ENCODE measurements at regions not wholly inside any gene's neighbourhood (a gene's known extent, or its start where the extent isn't known, plus 50 kb on each side); places are given as distances from the start of the nearest gene placed in this dataset.

DNA sequence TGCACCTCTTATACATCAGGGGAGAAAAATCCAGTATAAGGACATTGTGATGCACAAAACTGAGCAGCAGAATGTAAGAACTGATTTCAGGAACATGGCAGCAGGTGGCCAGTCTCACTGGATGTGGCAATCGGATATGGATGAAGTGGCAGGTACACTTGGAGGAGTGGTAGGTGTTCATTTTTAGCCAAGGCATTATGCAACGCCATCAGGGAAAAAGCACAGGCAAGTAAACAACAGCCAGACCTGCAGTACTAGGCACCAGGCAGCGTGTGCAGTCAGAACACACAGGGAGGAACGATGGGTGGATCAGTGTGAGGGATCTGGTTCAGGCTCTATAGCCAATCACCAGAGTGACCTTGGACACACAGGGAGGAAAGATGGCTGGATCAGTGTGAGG lies 77.4 kb upstream of the GCFC2 start:
- Histone ChIP-seq H3K27me3 (ENCODE audit: control insufficient read depth in 2 of 2, insufficient read depth in 2 of 2, low read length in 2 of 2) (no peaks in the 10 kb centered on the region), H3K36me3 (ENCODE audit: control insufficient read depth in 2 of 2, extremely low read depth in 1 of 2, insufficient read depth in 2 of 2, low read length in 2 of 2) (no peaks in the 10 kb centered on the region), H3K9me3 (replicated peaks; ENCODE audit: control insufficient read depth, insufficient read depth, low read length) (no peaks in the 10 kb centered on the region), H3K4me3 (replicated peaks in 1 of 3; ENCODE audit: insufficient read depth in 1 of 3, low read depth in 1 of 3, low read length in 3 of 3) (no peak overlapping the region), H3K9ac (replicated peaks; ENCODE audit: extremely low read depth, insufficient read depth, low read length) (no peak overlapping the region), H3K4me2 (ENCODE audit: insufficient read depth, low read length) (no peak overlapping the region), H2AFZ (ENCODE audit: low read depth, low read length) (no peak overlapping the region), H3K27ac (ENCODE audit: insufficient read depth, low read depth, low read length) (no peak overlapping the region), H3K79me2 (ENCODE audit: control insufficient read depth, insufficient read depth, low read length) (no peaks in the 10 kb centered on the region), H3K9me1 (replicated peaks; ENCODE audit: control insufficient read depth, extremely low read depth, insufficient read depth, low read length) (no peaks in the 10 kb centered on the region), H3K4me1 (ENCODE audit: control insufficient read depth, extremely low read depth, insufficient read depth, low read length) (no peaks in the 10 kb centered on the region), H4K20me1 (replicated peaks; ENCODE audit: control insufficient read depth, extremely low read depth, insufficient read depth, low read length) (no peaks in the 10 kb centered on the region)
- no peak for TF ChIP-seq JUN (IDR thresholded peaks at IDR 0.05; ENCODE audit: borderline replicate concordance, insufficient read depth, insufficient read length, low read depth)
- TF ChIP-seq MYC (IDR thresholded peaks at IDR 0.05; ENCODE audit: low read depth, low read length): no peak
- no peak for TF ChIP-seq GATA2 (IDR thresholded peaks at IDR 0.05; ENCODE audit: insufficient read depth, insufficient read length, low read depth, low read length)
- no peak for TF ChIP-seq POLR2A (IDR thresholded peaks at IDR 0.05; ENCODE audit: low read depth, low read length)
- TF ChIP-seq, protein P1, sequence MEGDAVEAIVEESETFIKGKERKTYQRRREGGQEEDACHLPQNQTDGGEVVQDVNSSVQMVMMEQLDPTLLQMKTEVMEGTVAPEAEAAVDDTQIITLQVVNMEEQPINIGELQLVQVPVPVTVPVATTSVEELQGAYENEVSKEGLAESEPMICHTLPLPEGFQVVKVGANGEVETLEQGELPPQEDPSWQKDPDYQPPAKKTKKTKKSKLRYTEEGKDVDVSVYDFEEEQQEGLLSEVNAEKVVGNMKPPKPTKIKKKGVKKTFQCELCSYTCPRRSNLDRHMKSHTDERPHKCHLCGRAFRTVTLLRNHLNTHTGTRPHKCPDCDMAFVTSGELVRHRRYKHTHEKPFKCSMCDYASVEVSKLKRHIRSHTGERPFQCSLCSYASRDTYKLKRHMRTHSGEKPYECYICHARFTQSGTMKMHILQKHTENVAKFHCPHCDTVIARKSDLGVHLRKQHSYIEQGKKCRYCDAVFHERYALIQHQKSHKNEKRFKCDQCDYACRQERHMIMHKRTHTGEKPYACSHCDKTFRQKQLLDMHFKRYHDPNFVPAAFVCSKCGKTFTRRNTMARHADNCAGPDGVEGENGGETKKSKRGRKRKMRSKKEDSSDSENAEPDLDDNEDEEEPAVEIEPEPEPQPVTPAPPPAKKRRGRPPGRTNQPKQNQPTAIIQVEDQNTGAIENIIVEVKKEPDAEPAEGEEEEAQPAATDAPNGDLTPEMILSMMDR (IDR thresholded peaks at IDR 0.05; ENCODE audit: extremely low read depth in 1 of 2, insufficient read depth in 1 of 2, low read depth in 1 of 2, low read length in 2 of 2): no peak
- TF ChIP-seq EZH2 (IDR thresholded peaks at IDR 0.05; ENCODE audit: borderline replicate concordance, low read depth, low read length, severe bottlenecking): no peak
- no peak for TF ChIP-seq FOS (IDR thresholded peaks at IDR 0.05; ENCODE audit: borderline replicate concordance, insufficient read depth, low read length)
- TF ChIP-seq POLR2AphosphoS5 (IDR thresholded peaks at IDR 0.05; ENCODE audit: insufficient read depth, low read depth, low read length): no peak
- TF ChIP-seq MAX (IDR thresholded peaks at IDR 0.05; ENCODE audit: insufficient read depth, insufficient read length): no peak
- POLR2A ChIA-PET: no interaction called here
- CTCF ChIA-PET: no interaction called here
- dilution Hi-C loops (cut with MboI; ENCODE audit: extremely low pct_ligation_motif_present, low sequenced_read_pairs) (no loop called here), intact Hi-C loops (cut with micrococcal nuclease) (no loop called here)
- DNase-seq (ENCODE audit: low read depth, low spot score) (no peak), FAIRE-seq (no peak)
- no TSS peak for BruUV-seq (replicated peaks)

Measured in endothelial cell of umbilical vein (primary cell).